GM19455 (cell line): ENCODE measurements at regions not wholly inside any gene's neighbourhood (a gene's known extent, or its start where the extent isn't known, plus 50 kb on each side); places are given as distances from the start of the nearest gene placed in this dataset.

Experiments
- ATAC-seq: cut with Tn5 transposase; IDR thresholded peaks from one replicate; pipeline ENCODE4 v1.9.1; 2021; ENCODE audit not compliant: unreplicated experiment

GRCh38 chr11:27195837-27196202 is 155.2 kb downstream of the BBOX1 start:
- no peak for ATAC-seq

DNA sequence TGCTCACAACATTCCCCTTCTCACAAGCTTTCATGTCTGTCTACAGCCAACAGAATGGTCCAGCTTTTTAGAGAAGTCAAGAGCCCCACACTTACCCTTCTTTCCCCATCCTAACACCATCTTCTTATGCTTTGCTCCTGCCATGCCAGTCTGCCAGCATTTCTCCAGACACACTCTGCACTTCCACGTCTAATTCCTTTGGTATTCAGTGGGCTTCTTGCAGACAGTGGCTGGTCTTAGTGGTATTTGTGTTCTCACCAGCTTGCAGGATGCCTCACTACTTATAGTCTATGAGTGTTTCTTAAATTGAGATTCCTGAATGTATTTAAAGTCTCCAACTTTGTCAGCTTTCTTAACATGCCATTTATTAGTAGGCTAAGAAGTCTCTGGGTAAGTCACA is 154.4 kb downstream of the BBOX1 start:
- ATAC-seq = no peak

DNA sequence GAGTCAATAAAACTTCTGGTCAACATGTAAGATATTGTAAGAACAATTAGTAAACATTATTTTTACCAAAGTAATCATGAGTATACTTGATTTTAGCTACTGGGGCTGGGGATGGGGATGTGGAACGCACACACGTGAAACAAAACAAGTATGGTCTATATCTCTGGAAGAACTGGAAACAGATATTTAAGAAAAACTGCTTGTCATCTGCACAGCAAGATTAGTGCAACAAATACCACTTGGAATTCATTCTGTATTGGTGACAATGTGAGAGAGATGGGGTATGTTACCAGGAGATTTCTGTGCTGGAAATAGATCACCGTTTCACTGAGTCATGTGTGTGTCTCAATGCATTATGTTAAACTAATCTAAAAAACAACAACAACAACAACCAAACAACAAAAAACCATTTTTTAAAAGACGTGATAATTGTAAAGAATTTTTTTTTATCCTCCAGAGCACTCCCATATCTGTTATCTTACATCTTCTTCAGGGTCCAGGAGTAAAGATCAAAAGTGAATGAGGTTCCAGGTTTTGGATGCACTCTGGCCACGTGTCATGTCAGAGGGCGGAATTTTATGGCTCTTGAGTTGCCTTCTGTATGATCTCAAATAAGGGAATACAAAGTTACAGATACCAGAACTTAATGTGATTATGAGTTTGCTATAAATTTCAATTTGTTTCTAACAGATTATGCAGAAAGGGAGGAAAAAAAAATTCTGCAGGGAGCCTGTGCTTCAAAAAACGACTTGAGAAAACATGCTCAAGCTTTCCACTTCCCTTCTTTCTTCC is 153.0 kb downstream of the BBOX1 start:
- ATAC-seq = no peak

GRCh38 chr11:27192184-27192583 is 151.6 kb downstream of the BBOX1 start:
- no peak for ATAC-seq

GRCh38 chr11:27191639-27192038 is 151.0 kb downstream of the BBOX1 start:
- ATAC-seq = no peak

GRCh38 chr11:27188696-27189095 is 148.1 kb downstream of the BBOX1 start:
- ATAC-seq = no peak

DNA sequence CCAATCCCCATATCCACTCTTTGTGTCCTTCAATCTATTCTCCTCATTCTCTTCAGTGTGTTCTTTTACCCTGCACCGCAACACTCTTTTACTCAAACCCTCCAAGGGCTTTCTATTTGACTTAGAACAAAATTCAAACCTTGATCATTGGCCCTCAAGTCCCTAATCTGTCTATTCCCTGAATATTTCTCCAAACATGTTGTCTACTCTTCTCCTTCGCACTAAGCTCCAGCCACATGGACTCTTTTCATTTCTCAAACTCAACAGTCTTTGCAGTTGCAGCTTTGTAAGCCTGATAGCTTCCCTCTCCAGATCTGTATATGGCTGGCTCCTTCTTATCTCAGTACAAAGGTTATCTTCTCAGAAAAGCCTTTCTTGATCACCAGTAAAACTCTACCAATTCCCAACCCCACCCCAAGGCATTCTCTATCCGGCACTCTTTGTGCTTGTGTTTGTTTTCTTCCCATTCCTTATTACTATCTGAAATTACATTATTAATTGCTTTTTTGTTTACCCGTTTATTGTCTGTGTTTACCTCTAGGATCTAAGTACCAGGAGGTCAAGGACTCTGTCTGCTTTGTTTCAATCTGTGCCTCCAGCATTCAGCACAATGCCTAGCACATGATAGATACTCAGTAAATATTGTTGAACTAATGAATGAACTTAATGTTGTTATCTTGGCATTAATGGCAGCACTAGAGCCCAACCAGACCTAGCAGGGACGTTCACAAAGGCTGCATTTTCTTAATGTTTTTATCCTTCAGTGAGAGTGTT is 147.4 kb downstream of the BBOX1 start:
- ATAC-seq = no peak

- no peak for ATAC-seq
Measured at GRCh38 chr11:27187075-27187847, 146.6 kb downstream of the BBOX1 start.

DNA sequence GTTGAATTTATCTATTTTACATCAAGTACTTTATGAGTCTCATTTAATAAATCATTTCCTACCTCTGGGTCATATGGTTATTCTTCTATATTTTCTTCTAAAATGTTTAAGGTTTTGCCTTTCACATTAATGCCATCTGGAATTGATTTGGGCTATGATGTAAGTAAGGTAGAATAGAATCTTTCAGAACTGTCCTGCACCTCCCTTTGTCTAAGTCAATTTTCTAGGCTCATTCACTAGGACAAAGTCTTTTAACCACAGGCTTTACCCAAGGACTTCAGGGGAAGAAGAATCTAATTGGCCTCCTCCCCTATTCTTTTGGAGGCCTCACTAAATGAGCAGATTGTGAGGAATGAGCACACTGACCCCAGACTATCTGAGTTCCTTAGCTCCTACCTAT is 146.0 kb downstream of the BBOX1 start:
- ATAC-seq = no peak

- no peak for ATAC-seq
Measured at GRCh38 chr11:27184458-27185312, 144.1 kb downstream of the BBOX1 start.

DNA sequence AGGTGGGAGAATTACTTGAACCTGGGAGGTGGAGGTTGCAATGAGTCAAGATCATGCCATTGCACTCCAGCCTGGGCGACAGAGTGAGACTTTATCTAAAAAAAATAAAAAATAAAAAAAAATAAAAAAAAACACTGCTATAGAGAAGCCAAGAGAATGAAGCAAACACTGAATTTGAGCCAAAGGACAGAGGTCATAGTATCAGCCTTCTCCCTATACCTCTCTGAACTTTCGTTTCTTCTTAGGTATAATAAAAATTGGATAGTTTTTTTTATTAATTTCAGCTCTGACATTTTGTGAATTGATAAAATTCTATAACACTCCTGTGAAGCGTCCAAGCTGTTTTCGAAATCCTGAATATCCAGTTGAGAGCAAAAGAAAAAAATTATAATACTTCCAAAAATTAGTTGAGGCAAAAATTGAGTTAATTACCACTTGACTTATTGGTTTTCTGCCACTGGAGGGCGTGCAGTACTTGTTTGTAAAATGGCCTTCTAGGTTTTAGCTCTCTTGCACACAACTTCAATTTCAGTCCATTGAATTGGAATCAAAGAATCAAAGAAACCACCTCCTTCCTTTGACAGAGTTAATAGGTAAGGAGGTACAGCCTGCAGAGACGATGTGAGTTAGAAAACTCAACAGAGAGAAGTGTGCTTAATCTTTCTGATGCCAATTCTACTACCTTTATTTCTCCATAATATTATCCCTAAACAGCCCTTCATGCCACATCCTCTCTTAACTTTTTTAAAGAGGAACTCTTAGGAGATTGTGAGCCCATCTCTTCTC is 143.2 kb downstream of the BBOX1 start:
- ATAC-seq = no peak

- ATAC-seq = no peak
Measured at GRCh38 chr11:27179334-27179733, 138.7 kb downstream of the BBOX1 start.

- ATAC-seq = no peak
Measured at GRCh38 chr11:27178859-27179258, 138.2 kb downstream of the BBOX1 start.
